H1 (cell line): ENCODE measurements at regions not wholly inside any gene's neighbourhood (a gene's known extent, or its start where the extent isn't known, plus 50 kb on each side); places are given as distances from the start of the nearest gene placed in this dataset.
A peak's percentile ranks its signal among the peaks of the same experiment; 100 is the strongest.

Experiments
- CTCF ChIA-PET: fragments of 300-600 bp; sonication (Branson Sonifier 250); formaldehyde crosslinking; loops from one replicate; lab custom pipeline; 2021; ENCODE audit not compliant: partially characterized antibody; lab: Charles Lee
- POLR2A ChIA-PET: fragments of 300-600 bp; sonication (Branson Sonifier 250); formaldehyde crosslinking; loops from one replicate; lab custom pipeline; 2021; ENCODE audit warnings: inconsistent platforms; ENCODE audit not compliant: partially characterized antibody; lab: Charles Lee
- DNase-seq, 2 experiments: peaks; one replicate each; pipeline versions ENCODE4 v3.0.0 to v3.0.0-alpha.2; 2010 to 2022; ENCODE audit warnings: low spot score in 2 of 2, low read depth in 1 of 2, mixed read lengths in 1 of 2
- FAIRE-seq: peaks from 2 replicates; lab custom pipeline; 2011; peaks lifted over from hg19 to GRCh38; lab: Jason Lieb, UNC
- H2AFZ ChIP-seq: 2 replicates; pipeline ENCODE4 v1.8.1; 2012; ENCODE audit warnings: low read length, inconsistent platforms
- H2AK5ac ChIP-seq: 2 replicates; pipeline ENCODE4 v1.6.1; 2013; ENCODE audit warnings: low read depth, low read length
- H2BK120ac ChIP-seq: replicated peaks from 2 replicates; pipeline ENCODE3; 2013; ENCODE audit warnings: low read depth, low read length, inconsistent platforms
- H2BK12ac ChIP-seq: 2 replicates; pipeline ENCODE4 v1.6.1; 2013; ENCODE audit warnings: low read depth, low read length
- H2BK15ac ChIP-seq: 2 replicates; pipeline ENCODE4 v1.6.1; 2013; ENCODE audit warnings: low read length
- H2BK20ac ChIP-seq: 2 replicates; pipeline ENCODE4 v1.6.1; 2013; ENCODE audit warnings: low read length
- H2BK5ac ChIP-seq: 2 replicates; pipeline ENCODE4 v1.6.1; 2013; ENCODE audit warnings: low read depth, low read length
- H3K14ac ChIP-seq: 2 replicates; pipeline ENCODE4 v1.6.1; 2013; ENCODE audit warnings: inconsistent platforms; ENCODE audit not compliant: insufficient read length
- H3K18ac ChIP-seq: 2 replicates; pipeline ENCODE4 v1.6.1; 2013; ENCODE audit warnings: low read length; ENCODE audit errors: extremely low read depth
- H3K23ac ChIP-seq: 2 replicates; pipeline ENCODE4 v1.6.1; 2013; ENCODE audit warnings: inconsistent platforms; ENCODE audit not compliant: insufficient read length
- H3K23me2 ChIP-seq: 2 replicates; pipeline ENCODE4 v1.6.1; 2013; ENCODE audit warnings: low read depth, low read length
- H3K27ac ChIP-seq: 2 replicates; pipeline ENCODE4 v1.6.1; 2011; ENCODE audit warnings: low read depth, low read length, inconsistent platforms
- H3K27me3 ChIP-seq, 4 experiments: replicated peaks in 1 of 4; 1 replicate in 1 of 4; 2 replicates in 3 of 4; pipeline versions ENCODE4 v1.6.1 to v1.8.1; 2011 to 2013; ENCODE audit warnings: low read length in 3 of 4, mild to moderate bottlenecking in 3 of 4, inconsistent platforms in 2 of 4, mixed read lengths in 2 of 4, moderate library complexity in 1 of 4; ENCODE audit not compliant: control insufficient read depth in 3 of 4, insufficient read depth in 3 of 4; ENCODE audit errors: extremely low read depth in 1 of 4
- H3K36me3 ChIP-seq, 4 experiments: 2 replicates each; pipeline versions ENCODE4 v1.6.1 to v1.8.1; 2011 to 2013; ENCODE audit warnings: mild to moderate bottlenecking in 4 of 4, low read length in 3 of 4, moderate library complexity in 2 of 4, control low read depth in 1 of 4, inconsistent platforms in 1 of 4; ENCODE audit not compliant: insufficient read depth in 4 of 4, control insufficient read depth in 2 of 4
- H3K4ac ChIP-seq: replicated peaks from 2 replicates; pipeline ENCODE3; 2013; ENCODE audit warnings: low read length, low read depth, mixed read lengths, inconsistent platforms; ENCODE audit not compliant: insufficient read length
- H3K4me1 ChIP-seq, 4 experiments: replicated peaks in 1 of 4; 1 replicate in 1 of 4; 2 replicates in 3 of 4; pipeline versions ENCODE4 v1.6.1 to v1.8.1; 2011 to 2013; ENCODE audit warnings: low read length in 3 of 4, inconsistent platforms in 2 of 4, mixed read lengths in 1 of 4; ENCODE audit not compliant: insufficient read depth in 4 of 4, control insufficient read depth in 3 of 4
- H3K4me2 ChIP-seq, 2 experiments: 2 replicates each; pipeline versions ENCODE4 v1.6.1 to v1.8.1; 2011 to 2013; ENCODE audit warnings: low read depth in 2 of 2, low read length in 2 of 2, control low read depth in 1 of 2, inconsistent platforms in 1 of 2, mild to moderate bottlenecking in 1 of 2; ENCODE audit not compliant: insufficient read depth in 1 of 2
- H3K4me3 ChIP-seq, 4 experiments: fragments of 200-600, 300-600 bp in 1 of 4; sonication (generic), shearing (Covaris generic), sonication (Bioruptor Twin) in 1 of 4; 2 replicates each; pipeline versions ENCODE4 v1.5.1 to v1.8.1; 2011 to 2016; ENCODE audit warnings: low read length in 4 of 4, low read depth in 3 of 4, control low read depth in 2 of 4, inconsistent platforms in 2 of 4, mild to moderate bottlenecking in 2 of 4, mixed read lengths in 1 of 4, moderate library complexity in 1 of 4; ENCODE audit not compliant: insufficient read depth in 2 of 4; ENCODE audit errors: extremely low read depth in 1 of 4
- H3K56ac ChIP-seq: replicated peaks from 2 replicates; pipeline ENCODE3; 2013; ENCODE audit warnings: low read depth, mild to moderate bottlenecking, mixed read lengths, low read length, inconsistent platforms; ENCODE audit not compliant: insufficient read length
- H3K79me1 ChIP-seq: 2 replicates; pipeline ENCODE4 v1.6.1; 2013; ENCODE audit warnings: low read depth, low read length, control low read depth
- H3K79me2 ChIP-seq, 2 experiments: 2 replicates each; pipeline versions ENCODE4 v1.6.1 to v1.8.1; 2012 to 2013; ENCODE audit warnings: low read length in 2 of 2, mild to moderate bottlenecking in 2 of 2, inconsistent platforms in 1 of 2; ENCODE audit not compliant: insufficient read depth in 2 of 2, control insufficient read depth in 1 of 2
- H3K9ac ChIP-seq, 4 experiments: replicated peaks in 1 of 4; 1 replicate in 1 of 4; 2 replicates in 3 of 4; pipeline versions ENCODE4 v1.6.1 to v1.8.1; 2011 to 2013; ENCODE audit warnings: low read depth in 3 of 4, low read length in 3 of 4, control low read depth in 2 of 4, mild to moderate bottlenecking in 2 of 4, moderate library complexity in 2 of 4, inconsistent platforms in 1 of 4; ENCODE audit errors: extremely low read depth in 1 of 4
- H3K9me3 ChIP-seq, 2 experiments: 2 replicates each; pipeline versions ENCODE4 v1.6.1 to v1.8.1; 2012 to 2013; ENCODE audit warnings: mild to moderate bottlenecking in 2 of 2, moderate library complexity in 2 of 2, control low read depth in 1 of 2, inconsistent platforms in 1 of 2, low read depth in 1 of 2, low read length in 1 of 2, mixed read lengths in 1 of 2; ENCODE audit not compliant: insufficient read depth in 2 of 2
- H4K20me1 ChIP-seq, 2 experiments: replicated peaks in 1 of 2; 2 replicates each; pipeline versions ENCODE3 to v1.8.1; 2011 to 2013; ENCODE audit warnings: inconsistent platforms in 2 of 2, low read length in 2 of 2, mild to moderate bottlenecking in 1 of 2; ENCODE audit not compliant: insufficient read depth in 2 of 2, control insufficient read depth in 1 of 2
- H4K5ac ChIP-seq: 2 replicates; pipeline ENCODE4 v1.6.1; 2013; ENCODE audit warnings: low read length, low read depth, mixed read lengths, inconsistent platforms; ENCODE audit not compliant: insufficient read length
- H4K8ac ChIP-seq: 2 replicates; pipeline ENCODE4 v1.8.0; 2013; ENCODE audit warnings: mild to moderate bottlenecking, moderate library complexity, low read length, inconsistent platforms; ENCODE audit not compliant: insufficient read depth; ENCODE audit errors: extremely low read depth
- H4K91ac ChIP-seq: replicated peaks from 2 replicates; pipeline ENCODE3; 2013; ENCODE audit warnings: low read length, mixed read lengths, inconsistent platforms; ENCODE audit not compliant: insufficient read length
- EP300 ChIP-seq, 2 experiments: IDR thresholded peaks; 1 replicate in 1 of 2; 2 replicates in 1 of 2; pipeline ENCODE4 v1.6.1; 2011 to 2012; ENCODE audit warnings: low read depth in 2 of 2, low read length in 2 of 2, mild to moderate bottlenecking in 2 of 2, borderline replicate concordance in 1 of 2, inconsistent platforms in 1 of 2, moderate library complexity in 1 of 2
- MAFK ChIP-seq: IDR thresholded peaks from 2 replicates; pipeline ENCODE4 v1.6.1; 2012; ENCODE audit warnings: low read depth, mild to moderate bottlenecking, improper control_type of control experiment, low read length
- WGBS, 2 experiments: shearing (Covaris generic) in 1 of 2; methylation state at CpG; one replicate each; pipeline versions ENCODE4 v1.1.6 to v1.1.7; 2013 to 2015; ENCODE audit warnings: low lambda C conversion rate in 2 of 2, mixed read lengths in 2 of 2, inconsistent platforms in 1 of 2, low coverage in 1 of 2, missing lambda C conversion rate in 1 of 2; ENCODE audit not compliant: insufficient replicate concordance in 2 of 2, insufficient coverage in 1 of 2, insufficient read length in 1 of 2; ENCODE audit errors: extremely low coverage in 1 of 2, missing lambda C conversion rate in 1 of 2; 5-methylcytosine and 5-hydroxymethylcytosine counted together

- POLR2A ChIA-PET: no interaction called here
- Histone ChIP-seq H4K20me1 (no peaks in the 10 kb centered on the region), H3K14ac (no peak overlapping the region), H3K79me2 (no peaks in the 10 kb centered on the region), H3K9ac (no peak overlapping the region), H3K18ac (no peak overlapping the region), H3K23me2 (no peaks in the 10 kb centered on the region), H4K5ac (no peak overlapping the region), H2AFZ (no peak overlapping the region), H2BK5ac (no peak overlapping the region), H2BK12ac (no peak overlapping the region), H2BK15ac (no peak overlapping the region), H3K36me3 (no peaks in the 10 kb centered on the region), H3K4me2 (no peak overlapping the region), H3K79me1 (no peaks in the 10 kb centered on the region), H3K4me1 (no peaks in the 10 kb centered on the region), H2BK20ac (no peak overlapping the region), H3K4me3 (no peak overlapping the region), H3K27ac (no peak overlapping the region), H4K91ac (no peak overlapping the region), H2AK5ac (no peak overlapping the region), H3K4ac (no peak overlapping the region), H3K23ac (no peak overlapping the region), H2BK120ac (no peak overlapping the region), H3K9me3 (no peaks in the 10 kb centered on the region), H3K27me3 (no peaks in the 10 kb centered on the region), H3K56ac (no peak overlapping the region), H4K8ac (no peak overlapping the region)
- DNase-seq (no peak), FAIRE-seq (no peak)
- 0 out of 2 replicates have a peak, but pooled peaks have one; percentile 8 for TF ChIP-seq MAFK
- TF ChIP-seq EP300 (IDR thresholded peaks at IDR 0.05; ENCODE audit: borderline replicate concordance in 1 of 2, low read depth in 2 of 2, low read length in 2 of 2): no peak
- 82% methylated on average over 2 of the region's 2 CpGs; no CpG with 5 or more reads in 1 of the 2 experiments for WGBS, 2 experiments
- CTCF ChIA-PET: no interaction called here
Measured at GRCh38 chrX:142854970-142855369, 170.8 kb upstream of the SPANXN4 start.
